HG03442 (cell line): ENCODE measurements at regions not wholly inside any gene's neighbourhood (a gene's known extent, or its start where the extent isn't known, plus 50 kb on each side); places are given as distances from the start of the nearest gene placed in this dataset.
"Not testable (repeated sequence)": the region's sequence is repeated elsewhere in the genome, so short reads cannot be mapped to it uniquely, and the experiment has no call there.

Source experiments
- ATAC-seq: cut with Tn5 transposase; IDR thresholded peaks from one replicate; pipeline ENCODE4 v1.9.1; 2021; ENCODE audit warnings: mild to moderate bottlenecking, moderate library complexity; ENCODE audit not compliant: unreplicated experiment

DNA sequence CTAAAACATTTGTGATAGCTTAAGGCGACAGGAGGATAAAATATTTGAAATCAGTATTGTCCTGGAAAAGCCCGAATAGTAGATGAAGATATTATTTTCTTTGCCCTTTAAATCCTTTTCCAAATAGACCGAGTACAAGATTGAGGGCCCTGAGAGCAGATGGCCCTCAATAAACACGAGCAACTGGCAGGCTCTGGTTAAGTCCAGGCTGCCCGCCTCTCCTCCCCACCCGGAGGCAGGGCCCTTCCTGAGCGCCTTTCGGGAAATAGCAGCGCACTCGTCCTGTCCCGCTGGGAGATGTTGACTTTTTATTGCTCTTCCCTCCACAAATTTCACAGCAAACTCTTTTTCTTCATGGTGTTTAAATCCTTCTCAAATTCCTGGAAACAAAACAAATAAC lies 50.8 kb upstream of the MAX start:
- no peak for ATAC-seq

DNA sequence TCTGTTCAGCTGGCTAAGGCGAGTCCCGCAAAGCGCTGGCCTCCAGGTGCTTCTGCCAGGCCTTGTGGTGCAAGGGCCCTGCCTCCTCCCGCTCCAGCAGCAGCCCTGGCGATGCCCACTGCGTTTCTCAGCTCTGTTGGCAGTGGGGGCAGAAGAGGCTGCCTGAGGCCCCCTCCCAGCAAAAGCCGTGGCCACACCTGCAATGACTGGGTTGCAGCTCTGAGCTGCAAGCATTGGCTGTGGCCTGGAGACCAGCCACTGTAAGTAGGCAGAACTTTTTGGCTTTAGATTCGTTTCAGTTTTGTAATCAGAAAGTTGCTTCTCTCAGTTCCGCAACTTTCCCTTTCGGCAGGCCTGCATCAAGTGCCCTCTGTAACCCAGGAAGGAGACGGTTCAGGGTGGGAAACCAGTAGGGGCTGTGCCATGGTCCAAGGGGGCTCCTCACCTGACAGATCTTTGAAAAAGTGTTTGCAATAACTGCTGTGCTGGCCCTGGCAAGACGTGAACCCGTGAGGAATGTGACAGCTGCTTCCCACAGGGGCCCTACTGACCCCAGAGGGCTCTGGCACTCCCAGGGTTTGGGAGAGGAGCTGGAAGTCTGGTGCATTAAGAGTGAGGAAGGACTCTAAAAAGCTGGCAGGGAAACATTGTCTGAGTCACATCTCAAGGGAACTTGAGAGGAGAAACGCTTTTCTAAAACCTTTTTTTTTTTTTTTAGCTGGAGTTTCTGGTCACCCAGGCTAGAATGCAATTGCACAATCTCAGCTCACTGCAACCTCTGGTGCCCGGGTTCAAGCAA lies 54.5 kb upstream of the MAX start:
- peak; percentile 78 for ATAC-seq

DNA sequence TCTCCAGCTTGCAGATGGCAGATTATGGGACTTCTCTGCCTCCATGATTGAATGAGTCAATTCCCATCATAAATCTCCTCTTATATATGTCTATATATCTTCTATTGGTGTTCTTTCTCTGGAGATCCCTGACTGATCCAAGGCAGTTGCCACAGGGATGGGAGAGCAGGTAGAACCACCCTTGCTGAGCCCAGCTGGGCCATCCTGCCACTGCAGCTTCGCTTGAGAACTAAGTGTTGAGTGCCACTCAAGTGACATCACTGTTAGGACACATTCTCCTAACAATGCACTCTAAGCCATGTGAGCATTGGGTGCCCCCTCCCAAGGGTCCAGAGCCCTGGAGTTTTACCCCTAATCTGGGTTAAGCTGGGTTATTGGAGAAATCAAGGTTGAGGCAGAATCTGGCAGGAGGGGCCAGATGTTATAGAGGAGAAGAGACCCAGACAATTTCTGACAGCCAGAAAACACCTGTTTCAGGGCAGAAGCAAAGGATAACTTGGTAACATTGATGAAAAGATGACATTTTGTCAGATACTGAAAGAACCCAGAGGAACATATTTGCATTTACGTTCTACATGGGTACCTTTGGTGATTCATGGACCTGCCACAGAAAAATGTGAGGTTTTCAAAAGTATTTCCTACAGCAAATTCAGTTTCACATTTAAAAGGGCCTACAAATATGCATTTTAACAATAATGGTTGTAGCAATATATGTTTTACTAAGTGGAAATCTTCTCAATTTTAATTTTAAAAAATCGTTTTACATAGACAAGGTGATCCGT lies 57.2 kb upstream of the MAX start:
- ATAC-seq: peak; percentile 50

- ATAC-seq: no peak
Measured at GRCh38 chr14:65160091-65160490, 57.8 kb upstream of the MAX start.

DNA sequence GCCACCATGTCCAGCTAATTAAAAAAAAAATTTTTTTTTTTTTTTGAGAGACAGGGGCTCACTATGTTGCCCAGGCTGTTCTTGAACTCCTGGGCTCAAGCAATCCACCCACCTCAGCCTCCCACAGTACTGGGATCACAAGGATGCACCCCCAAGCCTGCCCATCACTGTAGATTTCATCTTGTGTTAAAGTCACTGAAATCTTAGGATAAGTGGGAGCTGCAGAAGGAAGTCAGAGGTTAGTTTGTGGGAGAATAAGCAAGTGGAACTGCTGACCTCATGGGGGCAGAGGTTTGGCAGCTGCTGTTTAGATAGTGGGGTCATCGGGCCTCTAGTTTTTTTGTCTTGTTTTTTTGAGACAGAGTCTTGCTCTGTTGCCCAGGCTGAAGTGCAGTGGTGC lies 59.7 kb upstream of the MAX start:
- no peak for ATAC-seq

GRCh38 chr14:65164068-65164824 lies 61.9 kb upstream of the MAX start:
- ATAC-seq: no peak

DNA sequence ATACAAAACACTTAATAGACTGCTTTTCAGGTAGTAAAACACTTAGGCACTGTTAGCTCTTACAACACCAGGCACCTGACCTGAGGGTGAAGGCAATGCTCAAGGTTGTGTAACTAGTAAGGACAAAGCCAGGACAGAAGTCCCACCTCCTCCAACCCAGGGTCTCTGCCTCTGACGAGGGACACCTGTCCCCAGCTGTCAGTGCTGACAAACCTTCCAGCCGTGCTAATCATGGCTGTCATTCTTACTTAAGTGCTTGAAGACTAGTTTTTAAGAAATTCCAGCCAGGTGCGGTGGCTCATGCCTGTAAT lies 62.5 kb upstream of the MAX start:
- no peak for ATAC-seq

DNA sequence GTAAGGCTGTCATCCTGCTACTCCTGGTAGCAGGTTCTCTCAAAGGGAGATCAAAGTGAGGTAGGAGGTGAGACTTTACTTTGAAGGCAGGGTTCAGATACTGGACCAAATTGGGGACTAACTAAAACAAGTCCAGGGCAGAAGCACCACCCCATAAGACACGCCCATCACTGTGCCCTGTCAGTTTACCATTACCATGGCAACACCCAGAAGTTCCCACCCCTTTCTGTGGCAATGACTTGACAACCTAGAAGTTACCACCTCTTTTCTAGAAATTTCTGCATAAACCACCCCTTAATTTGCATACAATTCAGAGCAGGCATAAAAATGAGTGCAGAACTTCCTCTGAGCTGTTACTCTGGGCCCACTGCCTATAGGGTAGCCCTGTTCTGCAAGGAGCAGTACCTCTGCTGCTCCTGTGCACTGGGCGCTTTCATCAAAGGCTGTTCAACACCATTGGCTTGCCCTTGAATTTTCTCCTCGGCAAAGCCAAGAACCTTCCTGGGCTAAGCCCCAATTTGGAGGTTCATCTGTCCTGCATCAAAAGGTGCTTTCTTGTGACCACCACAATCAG lies 64.8 kb upstream of the MAX start:
- no peak for ATAC-seq

- ATAC-seq: no peak
Measured at GRCh38 chr14:65168840-65169239, 66.5 kb upstream of the MAX start.

- ATAC-seq: peak; percentile 81
Measured at GRCh38 chr14:65169351-65169750, 67.0 kb upstream of the MAX start.

DNA sequence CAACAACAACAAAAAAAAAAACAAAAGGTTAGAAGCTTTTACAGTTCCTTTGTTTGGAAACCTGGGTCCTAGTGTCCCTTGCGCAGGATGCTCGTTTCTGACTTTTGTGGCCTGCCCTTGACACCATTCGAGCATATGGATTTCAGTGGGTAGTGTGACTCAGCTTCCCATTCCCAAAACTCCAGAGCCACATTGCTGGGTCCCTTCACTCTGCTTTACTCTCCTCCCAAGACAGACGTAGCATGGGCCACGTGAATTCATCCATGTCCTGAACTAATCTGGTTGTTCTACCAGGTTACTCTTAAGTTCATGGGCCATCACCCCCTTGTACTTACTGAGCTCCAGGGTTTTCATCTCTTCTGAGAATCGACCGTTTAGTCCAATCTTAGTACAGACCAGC lies 68.0 kb upstream of the MAX start:
- ATAC-seq: peak; percentile 1

DNA sequence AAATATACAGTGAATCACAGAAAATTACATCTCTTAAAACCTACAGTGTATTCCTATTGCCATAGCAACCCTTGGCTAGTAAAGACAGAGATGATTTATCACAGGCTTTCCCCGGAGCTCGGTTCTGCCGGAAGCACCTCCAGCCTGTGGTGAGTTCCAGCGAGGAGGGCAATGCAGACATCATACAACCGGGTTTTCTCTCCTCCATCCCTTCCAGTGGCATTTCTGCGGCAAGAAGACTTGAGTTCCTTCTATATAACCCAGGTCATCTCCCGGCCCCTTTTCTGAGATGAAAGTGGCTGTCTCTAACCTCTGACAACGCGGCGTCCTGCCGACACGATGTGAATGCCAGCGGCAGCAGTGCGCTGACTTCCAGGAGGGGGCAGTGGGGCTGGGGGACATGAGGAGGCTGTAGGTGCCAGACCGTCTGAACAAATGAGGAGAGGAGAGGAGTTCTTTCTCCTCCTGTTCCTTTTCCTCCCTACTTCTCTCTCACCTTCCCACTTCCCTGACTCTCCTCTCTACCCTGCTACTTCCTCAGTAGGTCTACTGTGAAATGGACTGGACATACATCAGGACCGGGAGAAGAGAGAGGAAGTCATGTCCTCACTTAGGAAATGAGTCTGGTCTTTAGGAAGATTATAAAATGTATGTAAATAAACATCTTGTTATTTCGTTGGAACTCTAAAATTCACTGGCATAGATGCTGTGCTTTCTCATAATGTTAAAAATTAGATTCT lies 68.6 kb upstream of the MAX start:
- peak; percentile 32 for ATAC-seq

- no peak for ATAC-seq
Measured at GRCh38 chr14:65173973-65174693, 71.8 kb upstream of the MAX start.

DNA sequence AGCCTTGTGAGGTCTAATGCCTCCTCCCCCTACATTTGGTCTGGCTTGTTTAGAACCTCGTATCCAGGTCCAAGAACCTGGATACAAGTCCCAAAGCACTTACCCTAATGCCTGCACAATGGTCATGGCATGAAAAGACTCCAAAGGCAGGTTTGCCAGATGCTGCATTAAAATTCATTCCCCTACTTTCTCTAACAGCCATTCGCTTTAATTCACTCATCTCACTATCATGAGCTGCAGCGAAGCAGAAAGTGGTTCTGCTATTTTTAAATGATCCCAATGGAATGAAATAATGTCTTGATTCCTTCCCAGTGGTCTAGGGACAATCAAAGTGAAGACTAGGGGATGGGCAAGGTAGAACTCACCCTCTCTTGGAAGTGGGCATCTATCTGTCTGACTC lies 72.5 kb upstream of the MAX start:
- no peak for ATAC-seq

DNA sequence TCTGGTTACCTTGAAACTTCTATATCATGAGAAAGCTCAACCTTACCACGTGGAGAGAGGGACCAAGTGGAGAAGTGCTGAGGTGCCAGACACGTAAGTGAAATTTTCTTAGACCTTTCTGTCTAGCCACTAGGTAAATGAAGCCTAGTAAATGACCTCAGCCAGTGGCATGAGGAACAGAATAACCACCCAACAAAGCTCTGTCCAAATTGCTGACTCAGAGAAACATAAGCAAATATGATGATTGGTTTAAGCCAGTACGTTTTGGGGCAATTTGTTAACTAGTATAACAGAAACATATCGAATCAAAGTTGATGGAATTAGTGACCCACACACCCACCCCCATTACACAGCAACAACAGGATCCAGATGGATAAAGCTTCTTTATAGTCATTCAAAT lies 75.2 kb upstream of the MAX start:
- ATAC-seq: no peak

DNA sequence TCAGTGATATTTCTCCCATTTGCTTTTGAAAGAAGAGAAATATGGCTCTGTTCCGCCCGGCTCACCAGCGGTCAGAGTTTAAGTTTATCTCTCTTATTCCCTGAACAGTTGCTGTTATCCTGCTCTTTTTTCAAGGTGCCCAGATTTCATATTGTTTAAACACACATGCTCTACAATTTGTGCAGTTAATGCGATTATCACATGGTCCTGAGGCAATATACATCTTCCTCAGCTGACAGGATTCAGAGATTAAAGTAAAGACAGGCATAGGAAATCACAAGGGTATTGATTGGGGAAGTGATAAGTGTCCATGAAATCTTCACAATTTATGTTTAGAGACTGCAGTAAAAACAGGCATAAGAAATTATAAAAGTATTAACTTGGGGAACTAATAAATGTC lies 76.9 kb upstream of the MAX start:
- ATAC-seq: not testable (repeated sequence)

DNA sequence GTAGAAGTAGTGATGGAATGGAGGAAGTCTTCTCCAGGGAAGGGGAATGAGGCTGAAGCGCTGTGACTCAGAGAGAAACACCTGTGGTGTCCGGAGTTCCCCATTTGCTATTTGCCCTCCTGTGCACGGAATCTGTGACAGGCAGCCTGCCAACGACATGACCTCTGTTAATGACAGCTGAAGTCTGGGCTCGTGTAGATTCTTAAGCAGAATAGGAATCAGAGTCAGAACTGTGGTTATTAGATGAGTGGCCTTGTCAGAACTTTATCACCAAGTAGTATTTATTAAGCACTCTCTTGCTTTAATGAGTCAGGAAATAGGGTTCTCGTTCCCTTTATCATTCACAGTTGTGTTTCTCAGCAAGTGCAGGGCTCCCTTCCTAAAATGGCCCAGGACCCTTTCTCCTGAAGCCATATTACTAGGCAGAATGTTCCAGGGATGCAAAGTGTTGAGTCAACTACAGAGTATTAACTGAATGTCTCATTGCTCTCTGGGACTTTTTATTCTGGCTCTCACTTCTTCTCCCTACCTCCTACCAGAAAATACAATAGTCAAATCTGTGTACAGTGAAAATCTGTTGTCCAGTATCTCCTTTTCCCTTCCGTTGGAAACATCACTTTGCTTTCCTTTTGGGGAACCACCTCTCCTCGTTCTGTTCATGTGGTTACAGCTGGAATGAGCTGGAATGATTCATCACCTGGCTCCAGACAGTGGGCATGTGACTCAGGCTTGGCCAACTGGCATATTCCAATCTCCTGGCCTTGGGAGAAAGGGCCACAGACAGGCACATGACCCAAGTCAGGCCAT lies 77.8 kb upstream of the MAX start:
- ATAC-seq: peak; percentile 91

DNA sequence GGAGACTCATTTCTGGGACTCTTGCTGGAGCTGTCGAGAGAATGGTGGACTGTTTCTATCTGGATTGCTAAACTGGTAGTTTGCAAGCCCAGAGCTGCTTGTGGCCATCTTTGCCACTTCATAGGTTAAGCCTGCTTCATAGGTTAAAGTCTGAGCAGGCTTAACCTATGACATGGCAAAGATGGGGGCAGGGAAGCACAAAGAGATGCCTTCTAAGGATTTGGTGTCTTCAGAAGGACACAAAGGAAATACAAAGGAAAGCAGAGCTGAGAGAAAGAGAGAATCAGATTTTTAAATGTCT lies 78.4 kb upstream of the MAX start:
- no peak for ATAC-seq

DNA sequence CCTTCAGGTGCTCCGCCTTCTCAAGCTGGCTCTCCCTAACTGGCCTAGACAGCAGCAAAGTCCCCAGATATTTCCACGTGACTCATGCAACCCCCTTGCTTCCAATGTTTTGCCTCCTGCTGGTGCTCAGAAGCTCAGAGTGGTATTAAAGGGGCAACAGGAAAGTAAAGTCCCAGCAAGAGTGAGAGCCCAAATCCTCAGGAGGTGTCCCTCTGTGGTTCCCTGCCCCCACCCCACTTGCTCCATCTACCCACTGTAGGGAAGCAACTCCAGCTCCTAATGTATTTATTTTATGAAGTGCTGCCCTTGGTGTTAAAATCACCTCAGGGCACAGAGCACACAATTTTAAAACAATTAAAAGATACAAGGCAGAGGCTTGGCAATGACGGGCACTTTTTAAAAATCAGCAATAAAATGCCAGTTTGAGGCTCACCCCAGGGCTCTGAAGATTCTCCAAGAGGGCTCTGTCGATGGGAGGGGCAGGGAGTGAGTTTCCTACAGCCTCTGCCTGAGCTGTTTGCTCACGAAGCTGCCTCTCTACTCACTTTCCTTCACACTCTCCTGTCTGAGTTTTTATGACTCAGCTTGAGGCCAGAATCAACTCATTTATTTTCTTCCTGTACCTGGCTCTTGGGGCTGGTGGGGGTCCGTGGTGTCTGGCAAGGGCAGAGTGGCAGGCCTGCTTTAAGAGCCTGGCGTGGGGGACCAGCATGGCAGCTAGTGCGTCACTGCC lies 81.9 kb upstream of the MAX start:
- ATAC-seq: no peak
